ENCODE measurements at regions not wholly inside any gene's neighbourhood (a gene's known extent, or its start where the extent isn't known, plus 50 kb on each side); places are given as distances from the start of the nearest gene placed in this dataset.

GRCh38 chr16:75942936-75943335, 216.6 kb upstream of the CPHXL start:
- TF ChIP-seq CTCF (conservative IDR thresholded peaks at IDR 0.05; ENCODE audit: low read depth in 2 of 2) (no peak), POLR2AphosphoS5 (IDR thresholded peaks at IDR 0.05; ENCODE audit: low read depth) (no peak), EZH2 (IDR thresholded peaks at IDR 0.05; ENCODE audit: low read depth, unreplicated experiment) (no peak), CREB1 (CRISPR knock-in tag; IDR thresholded peaks at IDR 0.05; ENCODE audit: low read depth) (no peak), EZH2phosphoT487 (IDR thresholded peaks at IDR 0.05; ENCODE audit: unreplicated experiment) (no peak), JUNB (IDR thresholded peaks at IDR 0.05; ENCODE audit: unreplicated experiment) (no peak), ZNF114 (CRISPR knock-in tag; IDR thresholded peaks at IDR 0.05) (no peak), ZNF462 (CRISPR knock-in tag; IDR thresholded peaks at IDR 0.05) (no peak), ZNF331 (CRISPR knock-in tag; IDR thresholded peaks at IDR 0.05; ENCODE audit: low read depth) (no peak), NANOG (IDR thresholded peaks at IDR 0.05; ENCODE audit: borderline replicate concordance) (no peak)
- TF ChIP-seq, protein P1, sequence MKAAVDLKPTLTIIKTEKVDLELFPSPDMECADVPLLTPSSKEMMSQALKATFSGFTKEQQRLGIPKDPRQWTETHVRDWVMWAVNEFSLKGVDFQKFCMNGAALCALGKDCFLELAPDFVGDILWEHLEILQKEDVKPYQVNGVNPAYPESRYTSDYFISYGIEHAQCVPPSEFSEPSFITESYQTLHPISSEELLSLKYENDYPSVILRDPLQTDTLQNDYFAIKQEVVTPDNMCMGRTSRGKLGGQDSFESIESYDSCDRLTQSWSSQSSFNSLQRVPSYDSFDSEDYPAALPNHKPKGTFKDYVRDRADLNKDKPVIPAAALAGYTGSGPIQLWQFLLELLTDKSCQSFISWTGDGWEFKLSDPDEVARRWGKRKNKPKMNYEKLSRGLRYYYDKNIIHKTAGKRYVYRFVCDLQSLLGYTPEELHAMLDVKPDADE (IDR thresholded peaks at IDR 0.05): no peak
- TF ChIP-seq, protein P2, sequence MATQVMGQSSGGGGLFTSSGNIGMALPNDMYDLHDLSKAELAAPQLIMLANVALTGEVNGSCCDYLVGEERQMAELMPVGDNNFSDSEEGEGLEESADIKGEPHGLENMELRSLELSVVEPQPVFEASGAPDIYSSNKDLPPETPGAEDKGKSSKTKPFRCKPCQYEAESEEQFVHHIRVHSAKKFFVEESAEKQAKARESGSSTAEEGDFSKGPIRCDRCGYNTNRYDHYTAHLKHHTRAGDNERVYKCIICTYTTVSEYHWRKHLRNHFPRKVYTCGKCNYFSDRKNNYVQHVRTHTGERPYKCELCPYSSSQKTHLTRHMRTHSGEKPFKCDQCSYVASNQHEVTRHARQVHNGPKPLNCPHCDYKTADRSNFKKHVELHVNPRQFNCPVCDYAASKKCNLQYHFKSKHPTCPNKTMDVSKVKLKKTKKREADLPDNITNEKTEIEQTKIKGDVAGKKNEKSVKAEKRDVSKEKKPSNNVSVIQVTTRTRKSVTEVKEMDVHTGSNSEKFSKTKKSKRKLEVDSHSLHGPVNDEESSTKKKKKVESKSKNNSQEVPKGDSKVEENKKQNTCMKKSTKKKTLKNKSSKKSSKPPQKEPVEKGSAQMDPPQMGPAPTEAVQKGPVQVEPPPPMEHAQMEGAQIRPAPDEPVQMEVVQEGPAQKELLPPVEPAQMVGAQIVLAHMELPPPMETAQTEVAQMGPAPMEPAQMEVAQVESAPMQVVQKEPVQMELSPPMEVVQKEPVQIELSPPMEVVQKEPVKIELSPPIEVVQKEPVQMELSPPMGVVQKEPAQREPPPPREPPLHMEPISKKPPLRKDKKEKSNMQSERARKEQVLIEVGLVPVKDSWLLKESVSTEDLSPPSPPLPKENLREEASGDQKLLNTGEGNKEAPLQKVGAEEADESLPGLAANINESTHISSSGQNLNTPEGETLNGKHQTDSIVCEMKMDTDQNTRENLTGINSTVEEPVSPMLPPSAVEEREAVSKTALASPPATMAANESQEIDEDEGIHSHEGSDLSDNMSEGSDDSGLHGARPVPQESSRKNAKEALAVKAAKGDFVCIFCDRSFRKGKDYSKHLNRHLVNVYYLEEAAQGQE (IDR thresholded peaks at IDR 0.05; ENCODE audit: unreplicated experiment): no peak

Data from GM23338 (cell line).